NCI-H748 (cell line): ENCODE measurements at regions not wholly inside any gene's neighbourhood (a gene's known extent, or its start where the extent isn't known, plus 50 kb on each side); places are given as distances from the start of the nearest gene placed in this dataset.

Experiments
- DNase-seq: peaks from one replicate; lab custom pipeline; 2025; ENCODE audit not compliant: unreplicated experiment; lab: John Stamatoyannopoulos, UW

GRCh38 chr5:26674846-26675245 is 363.5 kb downstream of the CDH9 start:
- peak; percentile 100 for DNase-seq

- no peak for DNase-seq
Measured at GRCh38 chr5:26669523-26669922, 368.9 kb downstream of the CDH9 start.

- no peak for DNase-seq
Measured at GRCh38 chr5:26669031-26669430, 369.4 kb downstream of the CDH9 start.

GRCh38 chr5:26666371-26666770 is 372.0 kb downstream of the CDH9 start:
- DNase-seq = peak; percentile 89

- DNase-seq = no peak
Measured at GRCh38 chr5:26663500-26663899, 374.9 kb downstream of the CDH9 start.

GRCh38 chr5:26662806-26663360 is 375.5 kb downstream of the CDH9 start:
- no peak for DNase-seq

- no peak for DNase-seq
Measured at GRCh38 chr5:26660116-26660515, 378.3 kb downstream of the CDH9 start.

- no peak for DNase-seq
Measured at GRCh38 chr5:26649000-26649399, 389.4 kb downstream of the CDH9 start.

- no peak for DNase-seq
Measured at GRCh38 chr5:26647781-26648180, 390.6 kb downstream of the CDH9 start.

- no peak for DNase-seq
Measured at GRCh38 chr5:26645659-26646058, 392.7 kb downstream of the CDH9 start.

GRCh38 chr5:26641492-26641891 is 396.9 kb downstream of the CDH9 start:
- DNase-seq = no peak

- peak; percentile 85 for DNase-seq
Measured at GRCh38 chr5:26625099-26625498, 413.3 kb downstream of the CDH9 start.

- DNase-seq = peak; percentile 100
Measured at GRCh38 chr5:26622947-26623346, 415.4 kb downstream of the CDH9 start.

GRCh38 chr5:26610577-26610976 is 427.8 kb downstream of the CDH9 start:
- DNase-seq = no peak

GRCh38 chr5:26601563-26601962 is 436.8 kb downstream of the CDH9 start:
- no peak for DNase-seq

GRCh38 chr5:26582350-26583045 is 455.9 kb downstream of the CDH9 start:
- DNase-seq = peak; percentile 67

GRCh38 chr5:26579712-26580111 is 458.7 kb downstream of the CDH9 start:
- DNase-seq = no peak

GRCh38 chr5:26578002-26578401 is 460.4 kb downstream of the CDH9 start:
- DNase-seq = no peak

GRCh38 chr5:26572480-26572879 is 465.9 kb downstream of the CDH9 start:
- no peak for DNase-seq

GRCh38 chr5:26569929-26570258 is 468.5 kb downstream of the CDH9 start:
- DNase-seq = no peak

- no peak for DNase-seq
Measured at GRCh38 chr5:26569241-26569928, 469.0 kb downstream of the CDH9 start.

- DNase-seq = no peak
Measured at GRCh38 chr5:26568316-26568715, 470.1 kb downstream of the CDH9 start.

- DNase-seq = no peak
Measured at GRCh38 chr5:26563979-26564378, 474.4 kb downstream of the CDH9 start.
